ENCODE measurements at regions not wholly inside any gene's neighbourhood (a gene's known extent, or its start where the extent isn't known, plus 50 kb on each side); places are given as distances from the start of the nearest gene placed in this dataset.

GRCh38 chr12:105581420-105581819, 250.9 kb downstream of the C12orf75 start:
- no peak for TF ChIP-seq POLR2A (IDR thresholded peaks at IDR 0.05; ENCODE audit: low read length)
- no peak for TF ChIP-seq GATA1 (IDR thresholded peaks at IDR 0.05; ENCODE audit: low read depth, low read length)

All from erythroblast (primary cell).